ENCODE measurements at regions not wholly inside any gene's neighbourhood (a gene's known extent, or its start where the extent isn't known, plus 50 kb on each side); places are given as distances from the start of the nearest gene placed in this dataset.

- TF ChIP-seq CTCF (IDR thresholded peaks at IDR 0.05; ENCODE audit: low read length) (no peak), EZH2 (optimal IDR thresholded peaks at IDR 0.05; ENCODE audit: low read depth, low read length) (no peak), EZH2phosphoT487 (IDR thresholded peaks at IDR 0.05; ENCODE audit: low read length) (no peak)
These were observed 114.3 kb downstream of the MFSD1 start for GRCh38 chr3:158916111-158916510.

Measured in MM.1S (cell line).